GM12878 (cell line): ENCODE measurements at regions not wholly inside any gene's neighbourhood (a gene's known extent, or its start where the extent isn't known, plus 50 kb on each side); places are given as distances from the start of the nearest gene placed in this dataset.

Source experiments
- ATAC-seq: fragments of 200-7000 bp; cut with Tn5 transposase; 3 replicates; pipeline ENCODE4 v1.9.1; 2020; ENCODE audit warnings: mild to moderate bottlenecking, moderate library complexity
- BruUV-seq: library from RNA; stranded (reverse); fragments of 400-500 nt; replicated peaks from 2 replicates; lab custom pipeline; 2021; lab: Mats Ljungman, UMichigan
- CTCF ChIA-PET: fragments of 300-600 bp; sonication (Branson Sonifier 250); formaldehyde crosslinking; extraction: SDS; loops from one replicate; lab custom pipeline; 2021; ENCODE audit warnings: inconsistent platforms; lab: Yijun Ruan, JAX
- POLR2A ChIA-PET: fragments of 350-600 bp; formaldehyde crosslinking; extraction: SDS; loops from one replicate; lab custom pipeline; 2021; ENCODE audit warnings: inconsistent platforms; lab: Charles Lee
- RAD21 ChIA-PET: fragments of 300-600 bp; sonication (Branson Sonifier 250); formaldehyde crosslinking; loops from one replicate; lab custom pipeline; 2023; ENCODE audit warnings: antibody characterized with exemption; ENCODE audit not compliant: unreplicated experiment; lab: Charles Lee
- SMC1A ChIA-PET: fragments of 300-600 bp; sonication (Branson Sonifier 250); formaldehyde crosslinking; loops from one replicate; lab custom pipeline; 2023; ENCODE audit not compliant: unreplicated experiment, uncharacterized antibody; lab: Charles Lee
- DNase-seq: peaks from one replicate; pipeline ENCODE4 v3.0.0-alpha.2; 2011; ENCODE audit warnings: low read depth, low spot score
- FAIRE-seq: peaks from 3 replicates; lab custom pipeline; 2011; peaks lifted over from hg19 to GRCh38; lab: Jason Lieb, UNC
- H2AFZ ChIP-seq: 2 replicates; pipeline ENCODE4 v1.6.0; 2011; ENCODE audit warnings: low read depth, low read length, control low read depth; ENCODE audit not compliant: control insufficient read depth
- H3K27ac ChIP-seq: 2 replicates; pipeline ENCODE4 v1.5.1; 2011; ENCODE audit warnings: control low read depth; ENCODE audit not compliant: control insufficient read depth, insufficient read depth
- H3K27me3 ChIP-seq, 2 experiments: replicated peaks in 1 of 2; 2 replicates each; pipeline versions ENCODE4 v1.6.0 to v1.6.1; 2011; ENCODE audit warnings: low read length in 1 of 2; ENCODE audit not compliant: control insufficient read depth in 2 of 2, insufficient read depth in 2 of 2
- H3K36me3 ChIP-seq, 2 experiments: 2 replicates each; pipeline ENCODE4 v1.5.1; 2011; ENCODE audit warnings: low read length in 1 of 2; ENCODE audit not compliant: control insufficient read depth in 2 of 2, insufficient read depth in 2 of 2
- H3K4me1 ChIP-seq: 2 replicates; pipeline ENCODE4 v1.6.1; 2011; ENCODE audit warnings: mild to moderate bottlenecking, low read length, moderate library complexity, mixed read lengths; ENCODE audit not compliant: control insufficient read depth, insufficient read depth
- H3K4me2 ChIP-seq: 2 replicates; pipeline ENCODE4 v1.6.0; 2011; ENCODE audit warnings: control low read depth; ENCODE audit not compliant: control insufficient read depth, insufficient read depth
- H3K4me3 ChIP-seq: fragments of 200-600 bp; sonication (generic); 2 replicates; pipeline ENCODE4 v1.5.1; 2016
- H3K79me2 ChIP-seq: 2 replicates; pipeline ENCODE4 v1.6.0; 2011; ENCODE audit warnings: low read length; ENCODE audit not compliant: control insufficient read depth, insufficient read depth
- H3K9ac ChIP-seq: 2 replicates; pipeline ENCODE4 v1.8.0; 2011; ENCODE audit warnings: low read length, control low read depth, mixed read lengths; ENCODE audit not compliant: control insufficient read depth, insufficient read depth
- H3K9me3 ChIP-seq: replicated peaks from 3 replicates; pipeline ENCODE4 v1.5.1; 2011; ENCODE audit warnings: mild to moderate bottlenecking, low read length; ENCODE audit not compliant: control insufficient read depth, insufficient read depth
- H4K20me1 ChIP-seq: 2 replicates; pipeline ENCODE4 v1.6.0; 2011; ENCODE audit not compliant: control insufficient read depth, insufficient read depth
- ASH2L ChIP-seq: fragments of 300-600, 200-600 bp; sonication (generic); IDR thresholded peaks from 2 replicates; pipeline ENCODE4 v1.6.1; 2017; ENCODE audit warnings: low read depth, mild to moderate bottlenecking, borderline replicate concordance
- CBX3 ChIP-seq: fragments of 200-600 bp; sonication (generic); IDR thresholded peaks from 2 replicates; pipeline ENCODE4 v1.6.1; 2016; ENCODE audit warnings: low read depth, borderline replicate concordance
- CEBPZ ChIP-seq: fragments of 150-350 bp; IDR thresholded peaks from 2 replicates; pipeline ENCODE4 v1.6.1; 2016; ENCODE audit warnings: low read depth, low read length
- JUND ChIP-seq: IDR thresholded peaks from 2 replicates; pipeline ENCODE4 v1.6.1; 2012; ENCODE audit warnings: low read depth, mild to moderate bottlenecking, low read length, improper control_type of control experiment, moderate library complexity
- NR2F1 ChIP-seq: fragments of 450-650 bp; conservative IDR thresholded peaks from 2 replicates; pipeline ENCODE4 v1.6.1; 2017; ENCODE audit warnings: mild to moderate bottlenecking
- PML ChIP-seq: IDR thresholded peaks from 2 replicates; pipeline ENCODE4 v1.6.1; 2012; ENCODE audit warnings: low read length, inconsistent platforms
- SP1 ChIP-seq: IDR thresholded peaks from one replicate; pipeline ENCODE4 v1.6.1; 2011; ENCODE audit warnings: low read depth, low read length
- USF2 ChIP-seq: IDR thresholded peaks from 2 replicates; pipeline ENCODE4 v1.6.1; 2011; ENCODE audit warnings: low read depth, low read length, improper control_type of control experiment, borderline replicate concordance
- YBX1 ChIP-seq: fragments of 450-650 bp; IDR thresholded peaks from 2 replicates; pipeline ENCODE4 v1.6.1; 2016; ENCODE audit warnings: antibody characterized with exemption
- WGBS: methylation state at CpG from one replicate; pipeline ENCODE4 v1.1.6; 2016; ENCODE audit warnings: low lambda C conversion rate; ENCODE audit not compliant: insufficient replicate concordance, insufficient coverage; ENCODE audit errors: missing lambda C conversion rate; 5-methylcytosine and 5-hydroxymethylcytosine counted together
- in situ Hi-C: fragments of 300-500 bp; cut with MboI; formaldehyde crosslinking; loops from 9 replicates; pipeline ENCODE4 v1.14.3; 2018; ENCODE audit warnings: mixed read lengths
- intact Hi-C: fragments of 100-400 bp; cut with micrococcal nuclease; formaldehyde crosslinking; loops from one replicate; pipeline ENCODE4 v1.14.2; 2022; ENCODE audit not compliant: unreplicated experiment
- TF ChIP-seq, protein P1 (sequence below): fragments of 450-650 bp; IDR thresholded peaks from 2 replicates; pipeline ENCODE4 v1.6.1; 2016; ENCODE audit warnings: mild to moderate bottlenecking, moderate library complexity, borderline replicate concordance

DNA sequence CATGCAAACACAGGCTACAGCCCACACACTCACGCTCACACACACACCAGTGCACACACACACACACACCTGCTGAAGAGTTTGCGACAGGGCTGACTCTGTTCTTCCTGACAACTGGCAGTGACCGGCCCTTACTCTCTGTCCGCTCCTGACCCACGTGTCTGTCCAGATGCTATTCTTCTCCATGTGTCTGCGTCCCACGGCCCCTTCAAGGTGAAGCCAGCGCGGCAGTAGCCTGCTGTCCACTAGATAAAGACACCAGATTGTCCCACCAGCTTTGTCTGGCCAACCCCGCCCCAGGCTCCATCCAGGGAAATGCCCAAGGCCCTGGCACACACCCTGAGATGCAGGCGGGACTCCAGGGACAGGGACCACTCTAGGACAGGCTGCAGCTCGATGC is 713.9 kb downstream of the BRD1 start (continued):
- TF ChIP-seq USF2 (no peak), YBX1 (no peak), CBX3 (no peak)
- TF ChIP-seq, protein P1, sequence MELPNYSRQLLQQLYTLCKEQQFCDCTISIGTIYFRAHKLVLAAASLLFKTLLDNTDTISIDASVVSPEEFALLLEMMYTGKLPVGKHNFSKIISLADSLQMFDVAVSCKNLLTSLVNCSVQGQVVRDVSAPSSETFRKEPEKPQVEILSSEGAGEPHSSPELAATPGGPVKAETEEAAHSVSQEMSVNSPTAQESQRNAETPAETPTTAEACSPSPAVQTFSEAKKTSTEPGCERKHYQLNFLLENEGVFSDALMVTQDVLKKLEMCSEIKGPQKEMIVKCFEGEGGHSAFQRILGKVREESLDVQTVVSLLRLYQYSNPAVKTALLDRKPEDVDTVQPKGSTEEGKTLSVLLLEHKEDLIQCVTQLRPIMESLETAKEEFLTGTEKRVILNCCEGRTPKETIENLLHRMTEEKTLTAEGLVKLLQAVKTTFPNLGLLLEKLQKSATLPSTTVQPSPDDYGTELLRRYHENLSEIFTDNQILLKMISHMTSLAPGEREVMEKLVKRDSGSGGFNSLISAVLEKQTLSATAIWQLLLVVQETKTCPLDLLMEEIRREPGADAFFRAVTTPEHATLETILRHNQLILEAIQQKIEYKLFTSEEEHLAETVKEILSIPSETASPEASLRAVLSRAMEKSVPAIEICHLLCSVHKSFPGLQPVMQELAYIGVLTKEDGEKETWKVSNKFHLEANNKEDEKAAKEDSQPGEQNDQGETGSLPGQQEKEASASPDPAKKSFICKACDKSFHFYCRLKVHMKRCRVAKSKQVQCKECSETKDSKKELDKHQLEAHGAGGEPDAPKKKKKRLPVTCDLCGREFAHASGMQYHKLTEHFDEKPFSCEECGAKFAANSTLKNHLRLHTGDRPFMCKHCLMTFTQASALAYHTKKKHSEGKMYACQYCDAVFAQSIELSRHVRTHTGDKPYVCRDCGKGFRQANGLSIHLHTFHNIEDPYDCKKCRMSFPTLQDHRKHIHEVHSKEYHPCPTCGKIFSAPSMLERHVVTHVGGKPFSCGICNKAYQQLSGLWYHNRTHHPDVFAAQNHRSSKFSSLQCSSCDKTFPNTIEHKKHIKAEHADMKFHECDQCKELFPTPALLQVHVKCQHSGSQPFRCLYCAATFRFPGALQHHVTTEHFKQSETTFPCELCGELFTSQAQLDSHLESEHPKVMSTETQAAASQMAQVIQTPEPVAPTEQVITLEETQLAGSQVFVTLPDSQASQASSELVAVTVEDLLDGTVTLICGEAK: no peak

DNA sequence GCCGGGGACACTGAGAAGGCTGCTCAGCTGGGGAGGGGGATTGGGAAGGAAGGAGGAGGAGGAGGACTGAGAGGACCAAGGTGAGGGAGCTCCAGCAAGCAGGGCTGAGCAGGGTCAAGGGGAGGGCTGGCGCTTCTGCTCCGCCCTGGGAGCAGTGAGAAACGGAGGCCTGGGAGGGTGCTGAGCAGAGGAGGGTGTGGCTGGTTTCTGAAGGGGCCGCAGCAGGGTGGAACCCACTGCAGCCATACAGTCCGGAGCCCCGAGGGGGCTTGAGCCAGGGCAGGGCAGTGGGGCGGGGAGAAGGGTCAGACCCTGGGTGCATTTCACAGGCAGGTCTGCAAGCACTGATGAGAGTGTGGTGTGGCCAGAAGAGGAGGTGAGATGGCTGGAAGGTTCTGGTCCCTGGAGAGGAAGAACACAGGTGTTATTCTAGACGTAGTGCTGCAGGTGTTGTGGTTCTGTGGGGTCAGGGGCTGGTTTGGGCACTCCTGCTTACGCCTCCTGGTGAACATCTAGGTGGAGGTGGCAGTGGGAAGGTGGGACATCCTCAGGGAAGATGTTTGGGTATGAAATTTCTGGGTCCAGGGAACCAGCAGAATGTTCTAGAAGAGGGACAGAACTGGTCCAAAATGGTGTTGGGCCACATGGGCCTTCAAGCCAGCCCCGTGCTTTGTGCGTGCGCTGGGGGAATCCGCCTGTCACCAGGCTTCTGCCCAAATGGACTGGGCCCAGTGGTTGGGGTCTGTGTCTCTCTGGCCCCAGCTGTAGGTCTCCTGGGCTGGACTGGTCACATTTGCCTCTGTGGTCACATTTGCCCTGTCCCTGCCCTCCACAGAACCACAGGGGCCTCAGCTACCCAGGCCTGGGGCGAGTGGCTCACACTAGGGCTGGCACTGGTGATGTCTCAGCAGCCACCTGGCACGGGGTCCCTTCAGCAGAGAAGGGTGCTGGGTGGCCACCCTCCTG is 714.7 kb downstream of the BRD1 start:
- SMC1A ChIA-PET: no interaction called here
- WGBS: 16% methylated on average over 16 of the region's 16 CpGs
- POLR2A ChIA-PET: no interaction called here
- H3K9me3 ChIP-seq: no peaks in the 10 kb centered on the region; the same call in 2 of the 3 replicates
- no peak overlapping the region for H3K9ac ChIP-seq
- ATAC-seq (no peak), DNase-seq (no peak), FAIRE-seq (no peak)
- H3K4me2 ChIP-seq: no peak overlapping the region
- no peaks in the 10 kb centered on the region for H4K20me1 ChIP-seq
- H3K27me3 ChIP-seq: no peaks in the 10 kb centered on the region
- intact Hi-C loops: no loop called here
- H3K36me3 ChIP-seq: no peaks in the 10 kb centered on the region
- H3K27ac ChIP-seq: no peak overlapping the region
- in situ Hi-C loops: no loop called here
- H3K4me3 ChIP-seq: no peak overlapping the region
- H2AFZ ChIP-seq: no peak overlapping the region
- RAD21 ChIA-PET: no interaction called here
- no TSS peak for BruUV-seq
- CTCF ChIA-PET: no interaction called here
- no peaks in the 10 kb centered on the region for H3K4me1 ChIP-seq
- no peaks in the 10 kb centered on the region for H3K79me2 ChIP-seq
- TF ChIP-seq ASH2L: no peak
- TF ChIP-seq JUND: no peak
- no peak for TF ChIP-seq CEBPZ
- TF ChIP-seq NR2F1: no peak
- TF ChIP-seq PML: no peak
- no peak for TF ChIP-seq SP1
